HG03103 (cell line): ENCODE measurements at regions not wholly inside any gene's neighbourhood (a gene's known extent, or its start where the extent isn't known, plus 50 kb on each side); places are given as distances from the start of the nearest gene placed in this dataset.

Experiments
- ATAC-seq: cut with Tn5 transposase; IDR thresholded peaks from one replicate; pipeline ENCODE4 v1.9.1; 2021; ENCODE audit warnings: low read depth; ENCODE audit not compliant: unreplicated experiment

GRCh38 chr2:164306872-164307271, 314.4 kb downstream of the GRB14 start:
- no peak for ATAC-seq

- ATAC-seq = no peak
These were observed 318.5 kb downstream of the GRB14 start for GRCh38 chr2:164302786-164303185.

GRCh38 chr2:164288235-164288634, 333.0 kb downstream of the GRB14 start:
- ATAC-seq = no peak

- no peak for ATAC-seq
These were observed 334.2 kb downstream of the GRB14 start for GRCh38 chr2:164287056-164287455.

GRCh38 chr2:164285576-164285975, 335.7 kb downstream of the GRB14 start:
- no peak for ATAC-seq

- no peak for ATAC-seq
These were observed 339.4 kb downstream of the GRB14 start for GRCh38 chr2:164281896-164282295.

- ATAC-seq = no peak
These were observed 345.6 kb downstream of the GRB14 start for GRCh38 chr2:164275659-164276058.

- no peak for ATAC-seq
These were observed 360.8 kb downstream of the GRB14 start for GRCh38 chr2:164260506-164260905.

- no peak for ATAC-seq
These were observed 363.5 kb downstream of the GRB14 start for GRCh38 chr2:164257742-164258141.

GRCh38 chr2:164252568-164253287, 368.6 kb downstream of the GRB14 start:
- peak; percentile 57 for ATAC-seq

- no peak for ATAC-seq
These were observed 378.0 kb downstream of the GRB14 start for GRCh38 chr2:164243315-164243714.

- ATAC-seq = no peak
These were observed 378.9 kb downstream of the GRB14 start for GRCh38 chr2:164242409-164242808.

- ATAC-seq = no peak
These were observed 387.2 kb downstream of the GRB14 start for GRCh38 chr2:164234074-164234473.

GRCh38 chr2:164224007-164224406, 397.3 kb downstream of the GRB14 start:
- no peak for ATAC-seq

GRCh38 chr2:164221473-164221872, 399.8 kb downstream of the GRB14 start:
- no peak for ATAC-seq

GRCh38 chr2:164220265-164220664, 401.0 kb downstream of the GRB14 start:
- no peak for ATAC-seq

GRCh38 chr2:164213916-164214315, 407.4 kb downstream of the GRB14 start:
- ATAC-seq = no peak

GRCh38 chr2:164205347-164205746, 415.9 kb downstream of the GRB14 start:
- no peak for ATAC-seq

GRCh38 chr2:164203131-164203530, 418.2 kb downstream of the GRB14 start:
- ATAC-seq = no peak

GRCh38 chr2:164198256-164198655, 423.0 kb downstream of the GRB14 start:
- ATAC-seq = no peak

GRCh38 chr2:164190700-164191099, 430.6 kb downstream of the GRB14 start:
- no peak for ATAC-seq

- no peak for ATAC-seq
These were observed 431.4 kb downstream of the GRB14 start for GRCh38 chr2:164189851-164190250.

- no peak for ATAC-seq
These were observed 434.2 kb downstream of the GRB14 start for GRCh38 chr2:164187121-164187520.
